ENCODE measurements at regions not wholly inside any gene's neighbourhood (a gene's known extent, or its start where the extent isn't known, plus 50 kb on each side); places are given as distances from the start of the nearest gene placed in this dataset.

- no peak for TF ChIP-seq EZH2 (IDR thresholded peaks at IDR 0.05; ENCODE audit: low read length)
- TF ChIP-seq, protein P1, sequence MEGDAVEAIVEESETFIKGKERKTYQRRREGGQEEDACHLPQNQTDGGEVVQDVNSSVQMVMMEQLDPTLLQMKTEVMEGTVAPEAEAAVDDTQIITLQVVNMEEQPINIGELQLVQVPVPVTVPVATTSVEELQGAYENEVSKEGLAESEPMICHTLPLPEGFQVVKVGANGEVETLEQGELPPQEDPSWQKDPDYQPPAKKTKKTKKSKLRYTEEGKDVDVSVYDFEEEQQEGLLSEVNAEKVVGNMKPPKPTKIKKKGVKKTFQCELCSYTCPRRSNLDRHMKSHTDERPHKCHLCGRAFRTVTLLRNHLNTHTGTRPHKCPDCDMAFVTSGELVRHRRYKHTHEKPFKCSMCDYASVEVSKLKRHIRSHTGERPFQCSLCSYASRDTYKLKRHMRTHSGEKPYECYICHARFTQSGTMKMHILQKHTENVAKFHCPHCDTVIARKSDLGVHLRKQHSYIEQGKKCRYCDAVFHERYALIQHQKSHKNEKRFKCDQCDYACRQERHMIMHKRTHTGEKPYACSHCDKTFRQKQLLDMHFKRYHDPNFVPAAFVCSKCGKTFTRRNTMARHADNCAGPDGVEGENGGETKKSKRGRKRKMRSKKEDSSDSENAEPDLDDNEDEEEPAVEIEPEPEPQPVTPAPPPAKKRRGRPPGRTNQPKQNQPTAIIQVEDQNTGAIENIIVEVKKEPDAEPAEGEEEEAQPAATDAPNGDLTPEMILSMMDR (optimal IDR thresholded peaks at IDR 0.05 in 1 of 3, IDR thresholded peaks at IDR 0.05 in 1 of 3, conservative IDR thresholded peaks at IDR 0.05 in 1 of 3; ENCODE audit: extremely low read depth in 1 of 3, insufficient read depth in 2 of 3, low read length in 3 of 3): no peak
These were observed 1026.9 kb upstream of the FOXG1 start for GRCh38 chr14:27739657-27740156.

Measured in keratinocyte (primary cell).